HEK293 (cell line): ENCODE measurements at regions not wholly inside any gene's neighbourhood (a gene's known extent, or its start where the extent isn't known, plus 50 kb on each side); places are given as distances from the start of the nearest gene placed in this dataset.

ENCODE experiments used
- CTCF ChIA-PET: fragments of 350-600 bp; formaldehyde crosslinking; extraction: SDS; loops from one replicate; lab custom pipeline; 2021; ENCODE audit warnings: antibody characterized with exemption; lab: Yijun Ruan, JAX
- POLR2A ChIA-PET: fragments of 300-600 bp; formaldehyde crosslinking; extraction: SDS; loops from one replicate; lab custom pipeline; 2020; ENCODE audit warnings: antibody characterized with exemption, inconsistent platforms; lab: Yijun Ruan, JAX
- H3K27ac ChIP-seq: fragments of 200-500 bp; sonication (Bioruptor generic); 2 replicates; pipeline ENCODE4 v1.5.1; 2014; ENCODE audit warnings: low read depth, low read length, control low read depth, inconsistent platforms; ENCODE audit errors: extremely low read depth
- H3K36me3 ChIP-seq, 2 experiments: fragments of 200-500 bp in 1 of 2; sonication (Bioruptor generic) in 1 of 2; 1 replicate in 1 of 2; 2 replicates in 1 of 2; pipeline ENCODE4 v1.5.1; 2014 to 2017; ENCODE audit warnings: inconsistent platforms in 2 of 2, low read length in 2 of 2; ENCODE audit not compliant: control insufficient read depth in 2 of 2, insufficient read depth in 1 of 2
- H3K4me1 ChIP-seq: fragments of 200-500 bp; sonication (Bioruptor generic); 2 replicates; pipeline ENCODE4 v1.5.1; 2014; ENCODE audit warnings: mild to moderate bottlenecking, low read length, inconsistent platforms; ENCODE audit not compliant: control insufficient read depth, insufficient read depth
- H3K4me3 ChIP-seq: 2 replicates; pipeline ENCODE4 v1.5.1; 2011; ENCODE audit warnings: low read depth, mild to moderate bottlenecking, control low read depth, low read length, moderate library complexity
- H3K9me3 ChIP-seq: fragments of 200-500 bp; sonication (Bioruptor generic); 2 replicates; pipeline ENCODE4 v1.5.1; 2014; ENCODE audit warnings: low read depth, low read length, inconsistent platforms; ENCODE audit not compliant: control insufficient read depth, insufficient read depth
- GLIS1 ChIP-seq: fragments of 450-650 bp; formaldehyde crosslinking; IDR thresholded peaks from 2 replicates; pipeline ENCODE4 v1.5.1; 2016; ENCODE audit warnings: missing biosample characterization, missing genetic modification characterization
- HOXC10 ChIP-seq: sonication (generic); formaldehyde crosslinking; IDR thresholded peaks from 2 replicates; pipeline ENCODE4 v1.8.1; 2023; ENCODE audit warnings: mild to moderate bottlenecking, missing genetic modification reagents
- HOXD13 ChIP-seq: sonication (generic); formaldehyde crosslinking; IDR thresholded peaks from 2 replicates; pipeline ENCODE4 v1.8.0; 2022; ENCODE audit warnings: missing genetic modification reagents, borderline replicate concordance
- KLF16 ChIP-seq: fragments of 450-650 bp; formaldehyde crosslinking; IDR thresholded peaks from 2 replicates; pipeline ENCODE4 v1.5.1; 2017; ENCODE audit warnings: missing biosample characterization, missing genetic modification characterization
- KLF7 ChIP-seq: fragments of 450-650 bp; formaldehyde crosslinking; IDR thresholded peaks from 2 replicates; pipeline ENCODE4 v1.5.1; 2016; ENCODE audit warnings: missing biosample characterization, missing genetic modification characterization, borderline replicate concordance
- PRDM6 ChIP-seq: fragments of 450-650 bp; formaldehyde crosslinking; IDR thresholded peaks from 2 replicates; pipeline ENCODE4 v1.5.1; 2017; ENCODE audit warnings: missing biosample characterization, missing genetic modification characterization
- REST ChIP-seq: fragments of 450-650 bp; formaldehyde crosslinking; IDR thresholded peaks from 2 replicates; pipeline ENCODE4 v1.5.1; 2016; ENCODE audit warnings: missing biosample characterization, missing genetic modification characterization
- SP2 ChIP-seq: fragments of 450-650 bp; formaldehyde crosslinking; IDR thresholded peaks from 2 replicates; pipeline ENCODE4 v1.5.1; 2016; ENCODE audit warnings: missing biosample characterization, missing genetic modification characterization
- SP3 ChIP-seq: fragments of 450-650 bp; formaldehyde crosslinking; IDR thresholded peaks from 2 replicates; pipeline ENCODE4 v1.5.1; 2016; ENCODE audit warnings: missing biosample characterization, missing genetic modification characterization
- TCF7L2 ChIP-seq: IDR thresholded peaks from 2 replicates; pipeline ENCODE4 v1.6.1; 2011; ENCODE audit warnings: low read depth, mild to moderate bottlenecking, inconsistent platforms, low read length, moderate library complexity, borderline replicate concordance
- WT1 ChIP-seq: fragments of 450-650 bp; formaldehyde crosslinking; IDR thresholded peaks from 2 replicates; pipeline ENCODE4 v1.5.1; 2016; ENCODE audit warnings: missing biosample characterization, missing genetic modification characterization
- ZBTB17 ChIP-seq: fragments of 450-650 bp; formaldehyde crosslinking; IDR thresholded peaks from 2 replicates; pipeline ENCODE4 v1.5.1; 2016; ENCODE audit warnings: missing biosample characterization, missing genetic modification characterization
- ZBTB20 ChIP-seq: fragments of 450-650 bp; formaldehyde crosslinking; IDR thresholded peaks from 2 replicates; pipeline ENCODE4 v1.5.1; 2016; ENCODE audit warnings: missing biosample characterization, missing genetic modification characterization
- ZIC2 ChIP-seq: fragments of 450-650 bp; formaldehyde crosslinking; IDR thresholded peaks from 2 replicates; pipeline ENCODE4 v1.5.1; 2016; ENCODE audit warnings: missing biosample characterization, missing genetic modification characterization
- ZNF138 ChIP-seq: fragments of 450-650 bp; formaldehyde crosslinking; IDR thresholded peaks from 2 replicates; pipeline ENCODE4 v1.5.1; 2016; ENCODE audit warnings: missing biosample characterization, missing genetic modification characterization, borderline replicate concordance
- ZNF140 ChIP-seq: fragments of 450-650 bp; formaldehyde crosslinking; IDR thresholded peaks from 2 replicates; pipeline ENCODE4 v1.5.1; 2016; ENCODE audit warnings: missing biosample characterization, missing genetic modification characterization
- ZNF169 ChIP-seq: fragments of 450-650 bp; formaldehyde crosslinking; IDR thresholded peaks from 2 replicates; pipeline ENCODE4 v1.5.1; 2016; ENCODE audit warnings: missing biosample characterization, missing genetic modification characterization
- ZNF221 ChIP-seq: fragments of 450-650 bp; formaldehyde crosslinking; IDR thresholded peaks from 2 replicates; pipeline ENCODE4 v1.5.1; 2017; ENCODE audit warnings: missing biosample characterization, missing genetic modification characterization, borderline replicate concordance
- ZNF354C ChIP-seq: fragments of 450-650 bp; formaldehyde crosslinking; IDR thresholded peaks from 2 replicates; pipeline ENCODE4 v1.5.1; 2016; ENCODE audit warnings: missing biosample characterization, missing genetic modification characterization, low read depth, borderline replicate concordance
- ZNF426 ChIP-seq: fragments of 450-650 bp; formaldehyde crosslinking; IDR thresholded peaks from 2 replicates; pipeline ENCODE4 v1.5.1; 2017; ENCODE audit warnings: missing biosample characterization, missing genetic modification characterization, mild to moderate bottlenecking, inconsistent platforms, moderate library complexity
- ZNF433 ChIP-seq: fragments of 450-650 bp; formaldehyde crosslinking; IDR thresholded peaks from 2 replicates; pipeline ENCODE4 v1.5.1; 2016; ENCODE audit warnings: missing biosample characterization, missing genetic modification characterization, low read depth
- ZNF549 ChIP-seq: fragments of 450-650 bp; IDR thresholded peaks from 2 replicates; pipeline ENCODE4 v1.5.1; 2018; ENCODE audit warnings: missing biosample characterization, missing genetic modification characterization, mild to moderate bottlenecking, inconsistent platforms, moderate library complexity
- ZNF558 ChIP-seq: fragments of 450-650 bp; formaldehyde crosslinking; IDR thresholded peaks from 2 replicates; pipeline ENCODE4 v1.5.1; 2016; ENCODE audit warnings: missing biosample characterization, missing genetic modification characterization
- ZNF610 ChIP-seq: fragments of 450-650 bp; formaldehyde crosslinking; IDR thresholded peaks from 2 replicates; pipeline ENCODE4 v1.5.1; 2016; ENCODE audit warnings: missing biosample characterization, missing genetic modification characterization, borderline replicate concordance
- ZNF626 ChIP-seq: fragments of 450-650 bp; sonication (Bioruptor Pico); formaldehyde crosslinking; IDR thresholded peaks from 2 replicates; pipeline ENCODE4 v1.5.1; 2018; ENCODE audit warnings: missing biosample characterization, missing genetic modification characterization, inconsistent platforms
- ZNF658 ChIP-seq: fragments of 450-650 bp; formaldehyde crosslinking; IDR thresholded peaks from 2 replicates; pipeline ENCODE4; 2016; ENCODE audit warnings: missing biosample characterization, missing genetic modification characterization
- ZNF776 ChIP-seq: fragments of 450-650 bp; formaldehyde crosslinking; IDR thresholded peaks from 2 replicates; pipeline ENCODE4 v1.5.0; 2017; ENCODE audit warnings: missing biosample characterization, missing genetic modification characterization, borderline replicate concordance
- ZSCAN23 ChIP-seq: fragments of 450-650 bp; formaldehyde crosslinking; IDR thresholded peaks from 2 replicates; pipeline ENCODE4 v1.5.1; 2016; ENCODE audit warnings: missing biosample characterization, missing genetic modification characterization
- ZXDB ChIP-seq: fragments of 450-650 bp; formaldehyde crosslinking; IDR thresholded peaks from 2 replicates; pipeline ENCODE4 v1.5.1; 2016; ENCODE audit warnings: missing biosample characterization, missing genetic modification characterization

- Histone ChIP-seq H3K4me1 (no peaks in the 10 kb centered on the region), H3K4me3 (no peak overlapping the region), H3K27ac (no peak overlapping the region), H3K36me3 (no peaks in the 10 kb centered on the region), H3K9me3 (no peaks in the 10 kb centered on the region)
- CTCF ChIA-PET: no interaction called here
- TF ChIP-seq HOXC10 (CRISPR knock-in tag) (no peak), PRDM6 (tag by site-specific recombination) (no peak), REST (tag by site-specific recombination) (no peak), GLIS1 (tag by site-specific recombination) (no peak), KLF7 (tag by site-specific recombination) (no peak), ZBTB17 (tag by site-specific recombination) (no peak), ZNF626 (no peak), ZNF354C (tag by site-specific recombination) (no peak), SP3 (tag by site-specific recombination) (no peak), ZNF221 (no peak), ZNF610 (tag by site-specific recombination) (no peak), ZNF138 (tag by site-specific recombination) (no peak)
- POLR2A ChIA-PET: no interaction called here
Measured at GRCh38 chr1:187689129-187689528, 860.4 kb downstream of the PLA2G4A start.

GRCh38 chr1:187691439-187691838, 862.7 kb downstream of the PLA2G4A start:
- CTCF ChIA-PET: no interaction called here
- H3K4me3 ChIP-seq: no peak overlapping the region
- H3K27ac ChIP-seq: no peak overlapping the region
- H3K9me3 ChIP-seq: no peaks in the 10 kb centered on the region
- no peaks in the 10 kb centered on the region for H3K4me1 ChIP-seq
- no peaks in the 10 kb centered on the region for H3K36me3 ChIP-seq
- TF ChIP-seq ZNF169 (tag by site-specific recombination): no peak
- POLR2A ChIA-PET: no interaction called here

- ChIA-PET POLR2A (no interaction called here), CTCF (no interaction called here)
- no peak overlapping the region for H3K4me3 ChIP-seq
- TF ChIP-seq ZXDB (tag by site-specific recombination) (no peak), TCF7L2 (no peak), KLF16 (tag by site-specific recombination) (no peak), WT1 (tag by site-specific recombination) (no peak), ZBTB20 (tag by site-specific recombination) (no peak), ZNF426 (tag by site-specific recombination) (no peak), ZNF433 (tag by site-specific recombination) (no peak), SP2 (tag by site-specific recombination) (no peak), ZNF776 (tag by site-specific recombination) (no peak), ZNF558 (tag by site-specific recombination) (no peak), ZSCAN23 (tag by site-specific recombination) (no peak), ZNF658 (tag by site-specific recombination) (no peak), ZNF549 (tag by site-specific recombination) (no peak), ZIC2 (no peak), HOXD13 (no peak), ZNF140 (tag by site-specific recombination) (no peak)
Measured at GRCh38 chr1:187692799-187693198, 864.0 kb downstream of the PLA2G4A start.

More at GRCh38 chr1:187692799-187693198, 864.0 kb downstream of the PLA2G4A start:
- H3K4me1 ChIP-seq: no peaks in the 10 kb centered on the region
- no peak overlapping the region for H3K27ac ChIP-seq
- no peaks in the 10 kb centered on the region for H3K36me3 ChIP-seq
- no peaks in the 10 kb centered on the region for H3K9me3 ChIP-seq
